ENCODE measurements at regions not wholly inside any gene's neighbourhood (a gene's known extent, or its start where the extent isn't known, plus 50 kb on each side); places are given as distances from the start of the nearest gene placed in this dataset.

- DNase-seq: no peak
- in situ Hi-C loops (cut with MboI; ENCODE audit: low pct_unique_long_range_greater_than_20kb, low sequenced_read_pairs): no loop called here
These were observed 116.2 kb upstream of the KCNK2 start for GRCh38 chr1:214966346-214966745.

- in situ Hi-C loops (cut with MboI; ENCODE audit: low pct_unique_long_range_greater_than_20kb, low sequenced_read_pairs): no loop called here
- DNase-seq: no peak
These were observed 114.5 kb upstream of the KCNK2 start for GRCh38 chr1:214967865-214968575.

- no peak for DNase-seq
- in situ Hi-C loops (cut with MboI; ENCODE audit: low pct_unique_long_range_greater_than_20kb, low sequenced_read_pairs): no loop called here
These were observed 112.5 kb upstream of the KCNK2 start for GRCh38 chr1:214970016-214970415.

- no peak for DNase-seq
These were observed 111.5 kb upstream of the KCNK2 start for GRCh38 chr1:214971071-214971470.

GRCh38 chr1:214974002-214974401 lies 108.5 kb upstream of the KCNK2 start:
- no peak for DNase-seq
- in situ Hi-C loops (cut with MboI; ENCODE audit: low pct_unique_long_range_greater_than_20kb, low sequenced_read_pairs): no loop called here

More at GRCh38 chr1:214971071-214971470, 111.5 kb upstream of the KCNK2 start:
- in situ Hi-C loops (cut with MboI; ENCODE audit: low pct_unique_long_range_greater_than_20kb, low sequenced_read_pairs): no loop called here

GRCh38 chr1:214976665-214977064 lies 105.9 kb upstream of the KCNK2 start:
- no peak for DNase-seq
- in situ Hi-C loops (cut with MboI; ENCODE audit: low pct_unique_long_range_greater_than_20kb, low sequenced_read_pairs): no loop called here

- no peak for DNase-seq
- in situ Hi-C loops (cut with MboI; ENCODE audit: low pct_unique_long_range_greater_than_20kb, low sequenced_read_pairs): no loop called here
These were observed 105.4 kb upstream of the KCNK2 start for GRCh38 chr1:214977110-214977509.

GRCh38 chr1:214977700-214978374 lies 104.7 kb upstream of the KCNK2 start:
- in situ Hi-C loops (cut with MboI; ENCODE audit: low pct_unique_long_range_greater_than_20kb, low sequenced_read_pairs): no loop called here
- DNase-seq: no peak

- no peak for DNase-seq
- in situ Hi-C loops (cut with MboI; ENCODE audit: low pct_unique_long_range_greater_than_20kb, low sequenced_read_pairs): no loop called here
These were observed 103.3 kb upstream of the KCNK2 start for GRCh38 chr1:214979191-214979590.

GRCh38 chr1:214980921-214981320 lies 101.6 kb upstream of the KCNK2 start:
- DNase-seq: no peak
- in situ Hi-C loops (cut with MboI; ENCODE audit: low pct_unique_long_range_greater_than_20kb, low sequenced_read_pairs): no loop called here

- in situ Hi-C loops (cut with MboI; ENCODE audit: low pct_unique_long_range_greater_than_20kb, low sequenced_read_pairs): no loop called here
- no peak for DNase-seq
These were observed 99.2 kb upstream of the KCNK2 start for GRCh38 chr1:214983126-214983869.

GRCh38 chr1:214989341-214989740 lies 93.2 kb upstream of the KCNK2 start:
- in situ Hi-C loops (cut with MboI; ENCODE audit: low pct_unique_long_range_greater_than_20kb, low sequenced_read_pairs): no loop called here
- DNase-seq: no peak

- in situ Hi-C loops (cut with MboI; ENCODE audit: low pct_unique_long_range_greater_than_20kb, low sequenced_read_pairs): no loop called here
- no peak for DNase-seq
These were observed 91.9 kb upstream of the KCNK2 start for GRCh38 chr1:214990619-214991018.

GRCh38 chr1:214991691-214992315 lies 90.7 kb upstream of the KCNK2 start:
- no peak for DNase-seq
- in situ Hi-C loops (cut with MboI; ENCODE audit: low pct_unique_long_range_greater_than_20kb, low sequenced_read_pairs): no loop called here

GRCh38 chr1:214993419-214993818 lies 89.1 kb upstream of the KCNK2 start:
- in situ Hi-C loops (cut with MboI; ENCODE audit: low pct_unique_long_range_greater_than_20kb, low sequenced_read_pairs): no loop called here
- DNase-seq: no peak

- in situ Hi-C loops (cut with MboI; ENCODE audit: low pct_unique_long_range_greater_than_20kb, low sequenced_read_pairs): no loop called here
- DNase-seq: no peak
These were observed 84.9 kb upstream of the KCNK2 start for GRCh38 chr1:214997685-214998084.

- in situ Hi-C loops (cut with MboI; ENCODE audit: low pct_unique_long_range_greater_than_20kb, low sequenced_read_pairs): no loop called here
- DNase-seq: no peak
These were observed 81.0 kb upstream of the KCNK2 start for GRCh38 chr1:215001419-215002021.

- in situ Hi-C loops (cut with MboI; ENCODE audit: low pct_unique_long_range_greater_than_20kb, low sequenced_read_pairs): no loop called here
- no peak for DNase-seq
These were observed 80.1 kb upstream of the KCNK2 start for GRCh38 chr1:215002471-215002870.

GRCh38 chr1:215003686-215004085 lies 78.9 kb upstream of the KCNK2 start:
- in situ Hi-C loops (cut with MboI; ENCODE audit: low pct_unique_long_range_greater_than_20kb, low sequenced_read_pairs): no loop called here
- DNase-seq: no peak
